GM20000 (cell line): ENCODE measurements at regions not wholly inside any gene's neighbourhood (a gene's known extent, or its start where the extent isn't known, plus 50 kb on each side); places are given as distances from the start of the nearest gene placed in this dataset.

Experiments
- DNase-seq: peaks from one replicate; pipeline ENCODE4 v3.0.0; 2012; ENCODE audit warnings: low spot score
- CTCF ChIP-seq: IDR thresholded peaks from 2 replicates; pipeline ENCODE4 v1.5.1; 2012; ENCODE audit warnings: mild to moderate bottlenecking, control low read depth; ENCODE audit errors: extremely low read depth, missing control alignments

DNA sequence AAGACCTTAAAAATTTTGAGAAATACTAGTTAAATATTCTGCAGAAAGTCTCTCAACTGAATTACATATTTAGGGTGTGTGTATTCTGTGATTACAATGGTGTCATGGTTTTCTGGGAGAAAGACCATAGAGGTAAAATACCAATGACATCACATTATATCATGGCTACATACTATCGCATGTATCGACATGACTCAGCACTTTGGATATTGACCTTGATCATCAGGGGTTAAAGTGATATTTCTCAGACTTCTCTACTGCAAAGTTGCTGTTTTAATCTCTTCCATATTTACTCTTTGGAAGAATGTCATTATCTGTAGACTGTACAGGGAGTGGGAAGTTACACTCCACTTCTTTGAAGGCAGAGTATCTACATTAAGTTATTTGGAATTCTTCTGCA lies 1046.6 kb downstream of the FAM181B start:
- no peak for TF ChIP-seq CTCF
- DNase-seq = no peak

DNA sequence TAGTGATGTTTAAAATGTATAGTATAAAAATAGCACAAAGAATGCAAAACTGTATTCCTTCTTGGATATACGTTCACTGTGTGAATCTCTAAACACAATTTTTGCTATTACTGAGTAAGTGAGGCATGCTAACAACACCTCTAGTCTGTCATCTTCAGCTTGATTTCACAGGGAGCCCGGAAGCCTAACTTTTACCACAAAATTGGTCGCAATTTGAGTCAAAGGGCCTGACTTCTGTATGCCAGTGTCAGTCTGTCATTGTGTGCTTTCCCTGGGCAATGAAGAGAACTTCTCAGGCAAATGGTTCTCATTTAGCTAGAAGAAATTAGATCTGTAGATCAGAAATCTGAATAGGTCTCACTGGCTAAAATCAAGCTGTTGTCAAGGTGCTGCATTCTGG lies 1059.5 kb downstream of the FAM181B start:
- no peak for DNase-seq
- no peak for TF ChIP-seq CTCF

DNA sequence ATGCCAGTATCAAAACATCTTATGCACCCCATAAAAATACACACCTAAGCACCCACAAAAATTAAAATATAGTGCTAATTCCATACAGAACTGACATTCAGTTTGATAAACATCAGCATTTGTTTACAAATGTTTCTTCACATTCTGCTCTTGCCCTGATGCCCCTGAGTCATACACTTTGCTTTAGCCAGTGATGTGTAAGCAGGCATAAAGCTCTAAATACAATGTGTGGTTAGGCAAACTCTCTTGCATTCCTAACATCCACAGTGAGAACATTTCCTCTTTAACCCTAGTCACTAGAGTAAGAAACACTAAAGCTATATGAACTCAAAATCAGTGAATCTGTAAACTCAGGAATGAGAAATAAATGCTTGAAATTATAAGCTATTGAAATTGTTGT lies 1060.7 kb downstream of the FAM181B start:
- DNase-seq = no peak
- TF ChIP-seq CTCF = no peak

DNA sequence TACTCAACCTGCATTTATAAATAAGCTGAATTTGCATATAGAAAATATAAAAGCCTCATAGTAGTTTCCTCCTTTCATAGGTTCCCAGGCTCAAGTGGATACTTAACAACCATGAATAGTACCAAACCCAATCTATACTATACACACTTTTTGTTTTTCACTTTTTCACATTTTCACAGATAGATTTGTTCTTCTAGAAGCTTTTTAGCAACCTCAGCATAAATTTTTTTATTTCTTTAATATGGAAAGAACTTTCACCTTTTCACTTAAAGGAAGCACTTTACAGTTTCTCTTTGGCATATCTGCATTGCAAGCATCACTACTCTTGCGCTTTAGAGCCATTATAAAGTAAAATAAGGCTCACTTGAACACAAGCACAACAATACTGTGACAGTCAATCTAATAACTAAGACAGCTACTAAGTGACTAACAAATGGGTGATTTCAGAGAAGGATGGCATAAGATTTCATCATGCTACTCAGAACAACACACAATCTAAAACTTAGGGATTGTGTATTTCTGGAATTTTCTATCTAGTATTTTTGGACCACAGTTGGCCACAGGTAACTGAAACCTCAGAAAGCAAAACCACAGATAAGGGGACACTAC lies 1063.6 kb downstream of the FAM181B start:
- no peak for DNase-seq
- TF ChIP-seq CTCF = no peak

DNA sequence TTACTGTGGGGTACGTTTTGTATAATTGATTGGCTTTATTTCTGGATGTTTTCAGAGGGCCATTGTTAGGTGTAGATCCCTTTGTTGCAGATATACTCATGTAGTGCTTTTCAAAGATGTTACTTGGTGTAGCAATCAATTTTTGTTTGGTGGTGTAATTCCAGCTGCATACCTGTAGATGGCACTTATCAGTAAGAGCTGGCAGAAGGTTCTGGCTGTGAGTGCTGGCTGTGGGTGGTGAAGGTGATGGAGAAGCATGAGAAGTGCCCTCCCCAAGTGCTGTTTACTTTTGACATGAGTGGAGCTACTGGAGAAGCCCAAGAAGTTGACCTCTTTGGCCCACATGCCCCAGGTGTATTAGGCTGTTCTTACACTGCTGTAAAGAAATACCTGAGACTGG lies 1074.9 kb downstream of the FAM181B start:
- peak; percentile 39 for TF ChIP-seq CTCF
- DNase-seq = peak; percentile 14

DNA sequence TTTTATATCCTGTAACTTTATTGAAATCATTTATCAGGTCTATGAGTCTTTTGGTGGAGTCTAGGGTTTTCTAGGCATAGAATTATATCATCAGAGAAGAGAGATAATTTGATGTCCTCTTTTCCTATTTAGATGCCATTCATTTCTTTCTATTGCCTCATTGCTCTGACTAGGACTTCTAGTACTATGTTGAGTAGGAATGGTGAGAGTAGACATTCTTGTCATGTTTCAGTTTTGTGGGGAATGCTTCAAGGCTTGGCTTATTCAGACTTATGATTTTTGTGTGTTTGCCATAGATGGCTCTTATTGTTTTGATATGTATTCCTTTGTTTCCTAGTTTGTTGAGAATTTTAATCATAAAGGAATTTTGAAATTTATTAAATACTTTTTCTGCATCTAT lies 1078.3 kb downstream of the FAM181B start:
- no peak for TF ChIP-seq CTCF
- no peak for DNase-seq

- DNase-seq = no peak
- TF ChIP-seq CTCF = no peak
Measured at GRCh38 chr11:81647374-81647773, 1086.3 kb downstream of the FAM181B start.
